Sigmoid colon (tissue), 3 donors: ENCODE measurements at regions not wholly inside any gene's neighbourhood (a gene's known extent, or its start where the extent isn't known, plus 50 kb on each side); places are given as distances from the start of the nearest gene placed in this dataset.

Source experiments
- CTCF ChIP-seq, 4 experiments: fragments of 450-650 bp in 3 of 4; fragments of 200-600 bp in 1 of 4; IDR thresholded peaks; one replicate each; pipeline ENCODE4 v1.5.1; 2016 to 2019; ENCODE audit warnings: antibody characterized with exemption in 4 of 4, mild to moderate bottlenecking in 3 of 4, moderate library complexity in 2 of 4
- POLR2A ChIP-seq, 2 donors: fragments of 450-650 bp; IDR thresholded peaks; one replicate each; pipeline ENCODE4 v1.6.1; 2016; ENCODE audit warnings: antibody characterized with exemption in 2 of 2, mild to moderate bottlenecking in 2 of 2, moderate library complexity in 2 of 2

DNA sequence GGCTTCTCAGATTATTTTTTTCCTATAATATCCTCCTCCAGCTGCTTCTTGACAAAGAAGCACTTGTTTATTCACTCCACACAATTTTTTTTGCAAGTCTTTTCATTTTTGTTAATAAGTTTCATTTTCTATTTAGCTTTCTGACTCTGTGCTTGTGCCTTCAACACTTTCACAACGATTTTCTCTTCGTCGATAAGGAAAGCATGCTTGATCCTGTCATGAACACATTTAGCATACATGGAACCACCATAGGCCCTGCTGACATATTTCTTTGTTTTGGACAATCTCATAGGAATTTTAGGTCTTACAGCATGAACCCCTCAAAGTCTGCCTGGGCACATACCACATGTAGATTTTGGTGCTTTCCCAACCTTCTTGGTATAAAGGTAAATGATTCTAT, 346.0 kb downstream of the KCNRG start:
- TF ChIP-seq POLR2A (IDR thresholded peaks at IDR 0.05) (no peak), CTCF (IDR thresholded peaks at IDR 0.05) (no peak)
